ENCODE measurements at regions not wholly inside any gene's neighbourhood (a gene's known extent, or its start where the extent isn't known, plus 50 kb on each side); places are given as distances from the start of the nearest gene placed in this dataset.

DNA sequence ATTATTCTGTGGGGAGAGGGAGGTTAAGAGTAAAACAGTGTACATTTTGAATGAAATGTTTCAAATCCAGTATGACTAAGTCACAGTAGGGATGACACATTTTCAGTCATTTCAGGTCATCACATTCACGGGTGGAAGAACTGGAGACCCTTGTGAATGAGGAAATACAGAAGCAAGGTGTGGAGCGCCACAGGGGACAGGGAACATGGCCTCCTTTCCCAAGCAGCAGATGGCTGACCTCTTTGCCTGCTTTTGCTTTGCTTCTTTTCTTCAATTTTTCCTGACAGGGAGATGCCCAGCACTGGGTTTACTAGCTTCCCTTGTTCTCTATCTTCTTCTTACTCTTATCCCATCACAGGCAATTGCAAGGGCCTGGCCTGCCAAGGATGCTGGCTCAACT, 278.9 kb upstream of the DLGAP1 start:
- TF ChIP-seq, protein P1, sequence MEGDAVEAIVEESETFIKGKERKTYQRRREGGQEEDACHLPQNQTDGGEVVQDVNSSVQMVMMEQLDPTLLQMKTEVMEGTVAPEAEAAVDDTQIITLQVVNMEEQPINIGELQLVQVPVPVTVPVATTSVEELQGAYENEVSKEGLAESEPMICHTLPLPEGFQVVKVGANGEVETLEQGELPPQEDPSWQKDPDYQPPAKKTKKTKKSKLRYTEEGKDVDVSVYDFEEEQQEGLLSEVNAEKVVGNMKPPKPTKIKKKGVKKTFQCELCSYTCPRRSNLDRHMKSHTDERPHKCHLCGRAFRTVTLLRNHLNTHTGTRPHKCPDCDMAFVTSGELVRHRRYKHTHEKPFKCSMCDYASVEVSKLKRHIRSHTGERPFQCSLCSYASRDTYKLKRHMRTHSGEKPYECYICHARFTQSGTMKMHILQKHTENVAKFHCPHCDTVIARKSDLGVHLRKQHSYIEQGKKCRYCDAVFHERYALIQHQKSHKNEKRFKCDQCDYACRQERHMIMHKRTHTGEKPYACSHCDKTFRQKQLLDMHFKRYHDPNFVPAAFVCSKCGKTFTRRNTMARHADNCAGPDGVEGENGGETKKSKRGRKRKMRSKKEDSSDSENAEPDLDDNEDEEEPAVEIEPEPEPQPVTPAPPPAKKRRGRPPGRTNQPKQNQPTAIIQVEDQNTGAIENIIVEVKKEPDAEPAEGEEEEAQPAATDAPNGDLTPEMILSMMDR (IDR thresholded peaks at IDR 0.05), result no peak
- TF ChIP-seq EP300 (IDR thresholded peaks at IDR 0.05) (no peak), POLR2A (IDR thresholded peaks at IDR 0.05; ENCODE audit: low read depth) (no peak), POLR2AphosphoS5 (IDR thresholded peaks at IDR 0.05) (no peak)
